Brain microvascular endothelial cell (primary cell): ENCODE measurements at regions not wholly inside any gene's neighbourhood (a gene's known extent, or its start where the extent isn't known, plus 50 kb on each side); places are given as distances from the start of the nearest gene placed in this dataset.

ENCODE experiments used
- DNase-seq: peaks from one replicate; pipeline ENCODE4 v3.0.0-alpha.2; 2020
- H3K27ac ChIP-seq: fragments of 250-450 bp; sonication (Bioruptor Pico); 2 replicates; pipeline ENCODE4 v1.5.1; 2020; ENCODE audit warnings: mild to moderate bottlenecking, moderate library complexity
- H3K27me3 ChIP-seq: fragments of 250-450 bp; sonication (Bioruptor Pico); replicated peaks from 2 replicates; pipeline ENCODE4 v1.5.1; 2020; ENCODE audit warnings: mild to moderate bottlenecking
- H3K36me3 ChIP-seq: fragments of 250-450 bp; sonication (Bioruptor Pico); replicated peaks from 2 replicates; pipeline ENCODE4 v1.5.1; 2020; ENCODE audit warnings: mild to moderate bottlenecking
- H3K4me3 ChIP-seq: 2 replicates; pipeline ENCODE4 v1.5.1; 2011; ENCODE audit warnings: low read depth, mild to moderate bottlenecking, control low read depth, low read length, moderate library complexity
- CTCF ChIP-seq: IDR thresholded peaks from 2 replicates; pipeline ENCODE4 v1.5.1; 2011; ENCODE audit warnings: low read depth, mild to moderate bottlenecking, moderate library complexity, low read length, control low read depth, inconsistent platforms; ENCODE audit errors: missing control alignments
- in situ Hi-C: cut with HindIII; loops from 2 replicates; pipeline ENCODE4 v1.10.0; 2017; ENCODE audit warnings: low sequenced_read_pairs, low pct_ligation_motif_present

GRCh38 chr4:99722725-99723124, 65.1 kb upstream of the C4orf54 start:
- in situ Hi-C loops = no loop called here
- H3K27ac ChIP-seq = no peak overlapping the region
- DNase-seq = no peak
- H3K27me3 ChIP-seq = no peaks in the 10 kb centered on the region
- TF ChIP-seq CTCF = no peak
- no peaks in the 10 kb centered on the region for H3K36me3 ChIP-seq
- H3K4me3 ChIP-seq = no peak overlapping the region

GRCh38 chr4:99722006-99722405, 64.4 kb upstream of the C4orf54 start:
- in situ Hi-C loops = no loop called here
- Histone ChIP-seq H3K4me3 (no peak overlapping the region), H3K27me3 (no peaks in the 10 kb centered on the region), H3K27ac (no peak overlapping the region), H3K36me3 (no peaks in the 10 kb centered on the region)
- no peak for TF ChIP-seq CTCF
- DNase-seq = no peak

- DNase-seq = no peak
- H3K4me3 ChIP-seq = no peak overlapping the region
- no peaks in the 10 kb centered on the region for H3K27me3 ChIP-seq
- in situ Hi-C loops = no loop called here
- TF ChIP-seq CTCF = no peak
- no peak overlapping the region for H3K27ac ChIP-seq
- H3K36me3 ChIP-seq = no peaks in the 10 kb centered on the region
These were observed 62.6 kb upstream of the C4orf54 start for GRCh38 chr4:99720206-99720605.

GRCh38 chr4:99716996-99717395, 59.4 kb upstream of the C4orf54 start:
- no peaks in the 10 kb centered on the region for H3K36me3 ChIP-seq
- H3K27ac ChIP-seq = no peak overlapping the region
- H3K27me3 ChIP-seq = no peaks in the 10 kb centered on the region
- no peak overlapping the region for H3K4me3 ChIP-seq
- in situ Hi-C loops = no loop called here
- TF ChIP-seq CTCF = no peak
- DNase-seq = no peak

GRCh38 chr4:99715286-99715685, 57.7 kb upstream of the C4orf54 start:
- no peak for TF ChIP-seq CTCF
- H3K36me3 ChIP-seq = no peaks in the 10 kb centered on the region
- no peak overlapping the region for H3K4me3 ChIP-seq
- no peaks in the 10 kb centered on the region for H3K27me3 ChIP-seq
- no peak overlapping the region for H3K27ac ChIP-seq
- DNase-seq = no peak
- in situ Hi-C loops = no loop called here

GRCh38 chr4:99714179-99714578, 56.6 kb upstream of the C4orf54 start:
- DNase-seq = no peak
- H3K4me3 ChIP-seq = no peak overlapping the region
- TF ChIP-seq CTCF = no peak
- no peaks in the 10 kb centered on the region for H3K36me3 ChIP-seq
- H3K27me3 ChIP-seq = no peaks in the 10 kb centered on the region
- no peak overlapping the region for H3K27ac ChIP-seq
- in situ Hi-C loops = no loop called here
